ENCODE measurements at regions not wholly inside any gene's neighbourhood (a gene's known extent, or its start where the extent isn't known, plus 50 kb on each side); places are given as distances from the start of the nearest gene placed in this dataset.

DNA sequence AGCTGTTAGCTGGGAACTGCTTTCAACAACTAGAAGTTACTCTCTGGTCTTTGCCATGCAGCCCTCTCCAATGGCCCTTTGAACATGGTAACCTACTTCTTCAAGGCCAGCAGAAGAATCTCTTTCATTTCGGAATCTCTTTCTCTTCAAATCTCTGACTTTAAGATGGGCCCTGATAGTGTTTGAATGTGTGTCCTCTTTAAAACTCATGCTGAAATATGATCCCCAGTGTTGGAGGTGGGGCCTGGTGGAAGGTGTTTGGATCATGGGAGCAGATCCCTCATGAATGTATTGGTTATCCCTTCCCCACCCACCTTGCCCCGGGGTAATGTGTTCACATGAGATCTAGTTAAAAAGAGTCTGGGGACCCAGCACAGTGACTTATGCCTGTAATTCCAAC, 54.5 kb upstream of the SOX13 start:
- TF ChIP-seq POLR2A (IDR thresholded peaks at IDR 0.05) (no peak), EP300 (IDR thresholded peaks at IDR 0.05) (no peak), POLR2AphosphoS5 (IDR thresholded peaks at IDR 0.05) (no peak)
- TF ChIP-seq, protein P1, sequence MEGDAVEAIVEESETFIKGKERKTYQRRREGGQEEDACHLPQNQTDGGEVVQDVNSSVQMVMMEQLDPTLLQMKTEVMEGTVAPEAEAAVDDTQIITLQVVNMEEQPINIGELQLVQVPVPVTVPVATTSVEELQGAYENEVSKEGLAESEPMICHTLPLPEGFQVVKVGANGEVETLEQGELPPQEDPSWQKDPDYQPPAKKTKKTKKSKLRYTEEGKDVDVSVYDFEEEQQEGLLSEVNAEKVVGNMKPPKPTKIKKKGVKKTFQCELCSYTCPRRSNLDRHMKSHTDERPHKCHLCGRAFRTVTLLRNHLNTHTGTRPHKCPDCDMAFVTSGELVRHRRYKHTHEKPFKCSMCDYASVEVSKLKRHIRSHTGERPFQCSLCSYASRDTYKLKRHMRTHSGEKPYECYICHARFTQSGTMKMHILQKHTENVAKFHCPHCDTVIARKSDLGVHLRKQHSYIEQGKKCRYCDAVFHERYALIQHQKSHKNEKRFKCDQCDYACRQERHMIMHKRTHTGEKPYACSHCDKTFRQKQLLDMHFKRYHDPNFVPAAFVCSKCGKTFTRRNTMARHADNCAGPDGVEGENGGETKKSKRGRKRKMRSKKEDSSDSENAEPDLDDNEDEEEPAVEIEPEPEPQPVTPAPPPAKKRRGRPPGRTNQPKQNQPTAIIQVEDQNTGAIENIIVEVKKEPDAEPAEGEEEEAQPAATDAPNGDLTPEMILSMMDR (IDR thresholded peaks at IDR 0.05) = no peak
- Histone ChIP-seq H3K4me3 (no peak overlapping the region), H3K9me3 (no peaks in the 10 kb centered on the region), H3K27ac (no peak overlapping the region), H3K27me3 (no peaks in the 10 kb centered on the region), H3K36me3 (no peaks in the 10 kb centered on the region), H3K4me1 (no peaks in the 10 kb centered on the region)
- 45 to 63% (median 56%) methylated on average over 2 of the region's 2 CpGs for WGBS, 5 donors
- no peak for DNase-seq
- intact Hi-C loops (cut with DNase I; ENCODE audit: low total_unique reads) = no loop called here
